ENCODE measurements at regions not wholly inside any gene's neighbourhood (a gene's known extent, or its start where the extent isn't known, plus 50 kb on each side); places are given as distances from the start of the nearest gene placed in this dataset.

DNA sequence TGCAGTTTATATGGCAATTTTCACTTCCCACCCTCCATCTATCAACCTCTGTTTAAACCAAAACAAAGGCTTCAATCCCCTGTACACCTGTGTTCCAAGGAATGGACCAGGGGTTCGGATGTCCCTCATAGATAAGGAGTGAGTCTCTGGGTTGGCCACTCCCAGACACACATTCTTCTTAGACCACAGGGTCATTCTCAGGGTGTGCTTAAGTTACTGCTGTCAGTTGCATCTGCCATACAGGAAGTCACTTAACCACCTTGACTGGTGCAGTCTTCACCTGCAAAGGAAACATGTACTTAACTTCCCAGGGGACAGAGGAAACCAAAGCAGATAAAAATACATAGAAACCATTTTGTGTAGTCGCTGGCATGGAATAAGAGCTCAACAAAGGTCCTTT, 151.0 kb upstream of the NDUFV2 start (continued):
- TF ChIP-seq TFAM (CRISPR knock-in tag; conservative IDR thresholded peaks at IDR 0.05): no peak

DNA sequence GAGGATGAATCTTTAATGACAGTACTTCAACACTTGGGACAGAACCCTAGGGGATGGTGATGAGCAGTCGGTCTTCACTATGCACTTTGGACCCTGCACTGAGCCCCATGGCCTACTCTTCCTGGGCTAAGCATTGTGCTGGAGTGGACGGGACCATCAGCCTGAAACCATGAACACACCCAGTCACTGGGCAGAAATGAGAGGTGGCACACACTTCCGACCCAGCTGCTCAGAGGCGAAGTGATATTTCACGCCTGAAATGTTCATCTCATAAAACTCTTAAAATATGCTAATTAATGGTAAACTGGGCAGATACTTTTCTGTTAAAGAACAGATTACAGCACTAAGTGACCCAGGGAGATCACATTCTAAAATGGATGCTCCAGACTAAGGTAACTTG, 150.3 kb upstream of the NDUFV2 start:
- no peak for FAIRE-seq
- POLR2A ChIA-PET: interaction anchor here (0.5 kb wide), 1 partner anchor 384 kb away, joined by 4 read pairs; no protein-coding TSS in a partner anchor
- Histone ChIP-seq H3K4me3 (no peak overlapping the region), H3K9me1 (ENCODE audit: control insufficient read depth, insufficient read depth, low read length) (no peaks in the 10 kb centered on the region), H3K4me2 (ENCODE audit: insufficient read depth, low read length) (no peak overlapping the region), H3K9ac (ENCODE audit: insufficient read depth in 1 of 2, low read depth in 2 of 2, low read length in 2 of 2) (no peak overlapping the region; a peak in 1 of 4 replicates), H3K9me3 (replicated peaks; ENCODE audit: control insufficient read depth, insufficient read depth, low read depth, low read length) (peaks cover 4% of the 10 kb centered on the region; the same call in 1 of the 2 replicates), H4K20me1 (replicated peaks; ENCODE audit: control insufficient read depth, insufficient read depth, low read length) (no peaks in the 10 kb centered on the region), H3K27me3 (ENCODE audit: control insufficient read depth in 2 of 2, insufficient read depth in 2 of 2, low read length in 2 of 2) (no peaks in the 10 kb centered on the region), H2AFZ (ENCODE audit: low read depth, low read length) (no peak overlapping the region), H3K4me1 (replicated peaks in 1 of 2; ENCODE audit: control insufficient read depth in 2 of 2, insufficient read depth in 2 of 2, low read length in 2 of 2) (peaks cover 20 to 38% of the 10 kb centered on the region in 2 experiments), H3K36me3 (ENCODE audit: control insufficient read depth, insufficient read depth, low read length) (no peaks in the 10 kb centered on the region), H3K79me2 (ENCODE audit: control insufficient read depth, insufficient read depth, low read length) (no peaks in the 10 kb centered on the region), H3K27ac (ENCODE audit: extremely low read depth, low read depth, low read length) (no peak overlapping the region)
- no peak for DNase-seq (ENCODE audit: extremely low read depth in 1 of 4, low spot score in 3 of 4)
- TF ChIP-seq, protein P1, sequence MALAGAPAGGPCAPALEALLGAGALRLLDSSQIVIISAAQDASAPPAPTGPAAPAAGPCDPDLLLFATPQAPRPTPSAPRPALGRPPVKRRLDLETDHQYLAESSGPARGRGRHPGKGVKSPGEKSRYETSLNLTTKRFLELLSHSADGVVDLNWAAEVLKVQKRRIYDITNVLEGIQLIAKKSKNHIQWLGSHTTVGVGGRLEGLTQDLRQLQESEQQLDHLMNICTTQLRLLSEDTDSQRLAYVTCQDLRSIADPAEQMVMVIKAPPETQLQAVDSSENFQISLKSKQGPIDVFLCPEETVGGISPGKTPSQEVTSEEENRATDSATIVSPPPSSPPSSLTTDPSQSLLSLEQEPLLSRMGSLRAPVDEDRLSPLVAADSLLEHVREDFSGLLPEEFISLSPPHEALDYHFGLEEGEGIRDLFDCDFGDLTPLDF (CRISPR knock-in tag; IDR thresholded peaks at IDR 0.05): no peak
- BruUV-seq (replicated peaks): no TSS peak
- in situ Hi-C loops (cut with MboI) (no loop called here), intact Hi-C loops (cut with micrococcal nuclease) (no loop called here)
- CTCF ChIA-PET (ENCODE audit: low intra/inter-chr PET ratio): no interaction called here
- ATAC-seq: no peak
- WGBS (ENCODE audit: insufficient coverage, low coverage, missing lambda C conversion rate): 84% methylated on average over 5 of the region's 5 CpGs

Data from K562 (cell line).